ENCODE measurements at regions not wholly inside any gene's neighbourhood (a gene's known extent, or its start where the extent isn't known, plus 50 kb on each side); places are given as distances from the start of the nearest gene placed in this dataset.

- no peak overlapping the region for H2BK120ac ChIP-seq (replicated peaks; ENCODE audit: low read depth, low read length)
- H3K79me2 ChIP-seq (ENCODE audit: control insufficient read depth in 1 of 2, insufficient read depth in 2 of 2, low read length in 2 of 2), result no peaks in the 10 kb centered on the region
- H3K23ac ChIP-seq (ENCODE audit: insufficient read length), result no peak overlapping the region
- ChIA-PET CTCF (ENCODE audit: partially characterized antibody) (interaction anchor here (0.6 kb wide), 1 partner anchor 357 kb away, joined by 3 read pairs; no protein-coding TSS in a partner anchor), POLR2A (ENCODE audit: partially characterized antibody) (no interaction called here)
- no peak overlapping the region for H3K18ac ChIP-seq (ENCODE audit: extremely low read depth, low read length)
- no peak overlapping the region for H3K27ac ChIP-seq (ENCODE audit: low read depth, low read length)
- no peaks in the 10 kb centered on the region for H3K79me1 ChIP-seq (ENCODE audit: low read depth, low read length)
- no peaks in the 10 kb centered on the region for H3K27me3 ChIP-seq (replicated peaks in 1 of 4; ENCODE audit: control insufficient read depth in 3 of 4, extremely low read depth in 1 of 4, insufficient read depth in 3 of 4, low read length in 3 of 4)
- no peaks in the 10 kb centered on the region for H3K36me3 ChIP-seq (ENCODE audit: control insufficient read depth in 2 of 4, insufficient read depth in 4 of 4, low read length in 3 of 4)
- no peak overlapping the region for H2AK5ac ChIP-seq (ENCODE audit: low read depth, low read length)
- H2BK12ac ChIP-seq (ENCODE audit: low read depth, low read length), result no peak overlapping the region
- no peak overlapping the region for H4K91ac ChIP-seq (replicated peaks; ENCODE audit: insufficient read length, low read length)
- no peaks in the 10 kb centered on the region for H3K9me3 ChIP-seq (ENCODE audit: insufficient read depth in 2 of 2, low read depth in 1 of 2, low read length in 1 of 2)
- no peaks in the 10 kb centered on the region for H3K4me1 ChIP-seq (replicated peaks in 1 of 4; ENCODE audit: control insufficient read depth in 3 of 4, insufficient read depth in 4 of 4, low read length in 3 of 4)
- H2BK20ac ChIP-seq (ENCODE audit: low read length), result no peak overlapping the region
- H3K14ac ChIP-seq (ENCODE audit: insufficient read length), result no peak overlapping the region
- no peak overlapping the region for H3K56ac ChIP-seq (replicated peaks; ENCODE audit: insufficient read length, low read depth, low read length)
- DNase-seq (ENCODE audit: low read depth in 1 of 2, low spot score in 2 of 2) (no peak), FAIRE-seq (no peak)
- no peaks in the 10 kb centered on the region for H3K23me2 ChIP-seq (ENCODE audit: low read depth, low read length)
- H4K8ac ChIP-seq (ENCODE audit: extremely low read depth, insufficient read depth, low read length), result no peak overlapping the region
- H3K4ac ChIP-seq (replicated peaks; ENCODE audit: insufficient read length, low read depth, low read length), result no peak overlapping the region
- no peak overlapping the region for H3K4me2 ChIP-seq (ENCODE audit: insufficient read depth in 1 of 2, low read depth in 2 of 2, low read length in 2 of 2)
- H3K4me3 ChIP-seq (ENCODE audit: extremely low read depth in 1 of 4, insufficient read depth in 2 of 4, low read depth in 3 of 4, low read length in 4 of 4), result no peak overlapping the region
- H3K9ac ChIP-seq (replicated peaks in 1 of 4; ENCODE audit: extremely low read depth in 1 of 4, low read depth in 3 of 4, low read length in 3 of 4), result no peak overlapping the region
- 94% methylated on average over 5 of the region's 5 CpGs; no CpG with 5 or more reads in 1 of the 2 experiments for WGBS, 2 experiments (ENCODE audit: extremely low coverage in 1 of 2, insufficient coverage in 1 of 2, insufficient read length in 1 of 2, insufficient replicate concordance in 2 of 2, low coverage in 1 of 2, low lambda C conversion rate in 2 of 2, missing lambda C conversion rate in 1 of 2)
- no peak overlapping the region for H4K5ac ChIP-seq (ENCODE audit: insufficient read length, low read depth, low read length)
- H2BK15ac ChIP-seq (ENCODE audit: low read length), result no peak overlapping the region
- H2AFZ ChIP-seq (ENCODE audit: low read length), result no peak overlapping the region
- H4K20me1 ChIP-seq (replicated peaks in 1 of 2; ENCODE audit: control insufficient read depth in 1 of 2, insufficient read depth in 2 of 2, low read length in 2 of 2), result no peaks in the 10 kb centered on the region
- no peak overlapping the region for H2BK5ac ChIP-seq (ENCODE audit: low read depth, low read length)
- TF ChIP-seq BCL11A (IDR thresholded peaks at IDR 0.05; ENCODE audit: low read depth in 2 of 2, low read length in 2 of 2), result no peak
- TF ChIP-seq, protein P1, sequence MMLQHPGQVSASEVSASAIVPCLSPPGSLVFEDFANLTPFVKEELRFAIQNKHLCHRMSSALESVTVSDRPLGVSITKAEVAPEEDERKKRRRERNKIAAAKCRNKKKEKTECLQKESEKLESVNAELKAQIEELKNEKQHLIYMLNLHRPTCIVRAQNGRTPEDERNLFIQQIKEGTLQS (IDR thresholded peaks at IDR 0.05; ENCODE audit: insufficient read depth, low read depth, low read length), result no peak
- no peak for TF ChIP-seq CBX5 (IDR thresholded peaks at IDR 0.05; ENCODE audit: low read depth, low read length)
- TF ChIP-seq TAF7 (optimal IDR thresholded peaks at IDR 0.05; ENCODE audit: borderline replicate concordance, low read depth, low read length), result no peak
- no peak for TF ChIP-seq SRF (IDR thresholded peaks at IDR 0.05; ENCODE audit: low read depth, low read length)
- no peak for TF ChIP-seq TEAD4 (IDR thresholded peaks at IDR 0.05; ENCODE audit: low read depth, low read length)
- no peak for TF ChIP-seq TCF12 (IDR thresholded peaks at IDR 0.05; ENCODE audit: low read depth, low read length)
- TF ChIP-seq EGR1 (IDR thresholded peaks at IDR 0.05; ENCODE audit: borderline replicate concordance, low read depth, low read length), result no peak
- no peak for TF ChIP-seq CBX8 (IDR thresholded peaks at IDR 0.05; ENCODE audit: borderline replicate concordance, low read depth, low read length)
- TF ChIP-seq POLR2AphosphoS5 (IDR thresholded peaks at IDR 0.05; ENCODE audit: low read depth, low read length), result no peak
- no peak for TF ChIP-seq JUND (IDR thresholded peaks at IDR 0.05; ENCODE audit: low read length)
Observed at GRCh38 chr2:56522605-56523089, 338.9 kb downstream of the CCDC85A start.

Measured in H1 (cell line).